ENCODE measurements at regions not wholly inside any gene's neighbourhood (a gene's known extent, or its start where the extent isn't known, plus 50 kb on each side); places are given as distances from the start of the nearest gene placed in this dataset.
A peak's percentile ranks its signal among the peaks of the same experiment; 100 is the strongest.

DNA sequence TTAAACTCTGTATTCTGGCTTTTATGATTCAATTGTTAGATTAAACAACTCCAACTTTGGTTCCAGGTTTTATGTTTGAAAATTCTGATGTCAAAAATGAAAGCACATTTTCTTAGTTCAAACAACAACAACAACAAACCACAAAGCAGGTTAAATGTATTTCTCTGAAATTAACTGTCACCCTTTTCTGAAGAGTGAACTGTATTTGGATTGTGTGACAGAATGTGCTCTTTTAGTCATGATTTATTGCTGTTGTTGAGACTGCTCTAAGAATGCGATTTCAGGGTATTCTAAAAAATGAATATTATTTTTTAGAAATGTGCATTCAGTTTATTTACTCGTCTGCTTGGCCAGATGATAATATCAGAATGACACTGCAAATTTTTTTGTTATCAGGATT is 144.1 kb downstream of the GNAI1 start:
- no peak overlapping the region for H3K4me3 Mint-ChIP-seq (ENCODE audit: unreplicated experiment)
- peaks cover 24% of the 10 kb centered on the region for H3K4me1 Mint-ChIP-seq (ENCODE audit: low read depth)
- no peak overlapping the region for H3K27ac Mint-ChIP-seq (ENCODE audit: unreplicated experiment)
- H3K27me3 Mint-ChIP-seq (ENCODE audit: low read depth) = no peaks in the 10 kb centered on the region
- TF ChIP-seq, protein P1, sequence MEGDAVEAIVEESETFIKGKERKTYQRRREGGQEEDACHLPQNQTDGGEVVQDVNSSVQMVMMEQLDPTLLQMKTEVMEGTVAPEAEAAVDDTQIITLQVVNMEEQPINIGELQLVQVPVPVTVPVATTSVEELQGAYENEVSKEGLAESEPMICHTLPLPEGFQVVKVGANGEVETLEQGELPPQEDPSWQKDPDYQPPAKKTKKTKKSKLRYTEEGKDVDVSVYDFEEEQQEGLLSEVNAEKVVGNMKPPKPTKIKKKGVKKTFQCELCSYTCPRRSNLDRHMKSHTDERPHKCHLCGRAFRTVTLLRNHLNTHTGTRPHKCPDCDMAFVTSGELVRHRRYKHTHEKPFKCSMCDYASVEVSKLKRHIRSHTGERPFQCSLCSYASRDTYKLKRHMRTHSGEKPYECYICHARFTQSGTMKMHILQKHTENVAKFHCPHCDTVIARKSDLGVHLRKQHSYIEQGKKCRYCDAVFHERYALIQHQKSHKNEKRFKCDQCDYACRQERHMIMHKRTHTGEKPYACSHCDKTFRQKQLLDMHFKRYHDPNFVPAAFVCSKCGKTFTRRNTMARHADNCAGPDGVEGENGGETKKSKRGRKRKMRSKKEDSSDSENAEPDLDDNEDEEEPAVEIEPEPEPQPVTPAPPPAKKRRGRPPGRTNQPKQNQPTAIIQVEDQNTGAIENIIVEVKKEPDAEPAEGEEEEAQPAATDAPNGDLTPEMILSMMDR (IDR thresholded peaks at IDR 0.05) = no peak
- H3K9me3 Mint-ChIP-seq (ENCODE audit: low read depth) = no peaks in the 10 kb centered on the region
- H3K36me3 Mint-ChIP-seq (ENCODE audit: low read depth) = no peaks in the 10 kb centered on the region
- no peak for DNase-seq (ENCODE audit: low spot score)

DNA sequence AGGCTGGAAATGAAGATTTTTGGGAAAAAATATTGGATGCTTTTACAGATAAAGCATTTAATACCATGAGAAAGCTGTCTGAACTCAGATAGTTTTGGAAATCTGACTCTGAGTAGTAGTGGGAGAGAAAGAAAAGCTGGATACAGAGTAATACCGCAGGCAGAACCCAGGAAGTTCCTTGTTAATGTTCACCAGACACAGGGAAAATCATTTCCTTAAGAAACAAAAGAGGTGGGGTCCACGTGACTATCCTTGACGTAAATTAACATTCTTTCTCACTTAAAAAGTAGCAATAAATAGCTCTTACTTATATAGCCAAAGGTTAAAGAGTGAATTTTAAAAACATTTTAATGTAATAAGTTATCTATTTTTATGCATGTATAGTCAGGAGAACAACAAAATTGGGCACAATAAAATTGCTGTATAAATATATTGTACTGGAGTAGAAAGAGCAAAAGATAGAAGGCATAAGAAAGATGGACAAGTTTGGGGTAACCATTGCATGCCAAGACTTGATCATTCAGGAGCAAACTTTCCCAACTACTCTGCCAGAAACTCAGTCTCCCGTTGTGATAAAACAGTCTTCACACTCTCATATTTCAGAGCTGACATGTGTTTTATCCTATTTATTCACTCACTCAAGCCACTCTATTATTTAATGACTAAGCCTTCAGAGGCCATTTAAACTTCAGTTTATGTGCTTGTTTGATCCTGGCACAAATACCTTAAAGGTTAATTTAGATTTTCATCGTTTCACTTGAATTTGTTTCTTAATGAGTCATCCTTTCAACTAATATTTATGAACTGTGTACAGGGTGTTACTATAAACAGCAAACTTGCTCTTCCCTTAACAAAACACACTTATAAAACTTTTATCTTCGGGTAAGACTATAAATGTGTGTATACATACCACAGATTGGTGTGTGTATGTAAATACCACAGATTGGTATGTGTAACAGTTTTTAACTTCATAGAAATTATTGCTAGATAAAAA is 143.1 kb downstream of the GNAI1 start:
- H3K27ac Mint-ChIP-seq (ENCODE audit: unreplicated experiment) = peak overlapping the region; percentile 23

More for the DNA sequence above, 143.1 kb downstream of the GNAI1 start:
- Mint-ChIP-seq H3K27me3 (ENCODE audit: low read depth) (no peaks in the 10 kb centered on the region), H3K9me3 (ENCODE audit: low read depth) (no peaks in the 10 kb centered on the region), H3K4me3 (ENCODE audit: unreplicated experiment) (no peak overlapping the region), H3K4me1 (ENCODE audit: low read depth) (peaks cover 24% of the 10 kb centered on the region), H3K36me3 (ENCODE audit: low read depth) (no peaks in the 10 kb centered on the region)
- DNase-seq (ENCODE audit: low spot score) = no peak
- TF ChIP-seq, protein P1 (IDR thresholded peaks at IDR 0.05) = no peak
